Small intestine (tissue), 7 donors: ENCODE measurements at regions not wholly inside any gene's neighbourhood (a gene's known extent, or its start where the extent isn't known, plus 50 kb on each side); places are given as distances from the start of the nearest gene placed in this dataset.

ENCODE experiments used
- DNase-seq, 2 donors: peaks; one replicate each; pipeline versions ENCODE4 v3.0.0 to v3.0.0-alpha.2; 2013
- FAIRE-seq: peaks from 2 replicates; lab custom pipeline; 2012; peaks lifted over from hg19 to GRCh38; lab: Jason Lieb, UNC
- H3K27ac ChIP-seq, 3 donors: one replicate each; pipeline ENCODE4 v1.5.1; 2013; ENCODE audit warnings: low read length in 2 of 3, mild to moderate bottlenecking in 2 of 3, control low read depth in 1 of 3, inconsistent platforms in 1 of 3, low read depth in 1 of 3, moderate library complexity in 1 of 3
- H3K27me3 ChIP-seq, 3 donors: one replicate each; pipeline ENCODE4 v1.6.1; 2013; ENCODE audit warnings: low read length in 3 of 3, inconsistent platforms in 1 of 3; ENCODE audit not compliant: control insufficient read depth in 3 of 3, insufficient read depth in 3 of 3
- H3K36me3 ChIP-seq, 3 donors: one replicate each; pipeline ENCODE4 v1.6.1; 2013; ENCODE audit warnings: low read length in 3 of 3, inconsistent platforms in 1 of 3, low read depth in 1 of 3, mild to moderate bottlenecking in 1 of 3, moderate library complexity in 1 of 3; ENCODE audit not compliant: control insufficient read depth in 3 of 3, insufficient read depth in 2 of 3
- H3K4me1 ChIP-seq, 3 donors: one replicate each; pipeline ENCODE4 v1.6.1; 2013; ENCODE audit warnings: low read length in 2 of 3, inconsistent platforms in 1 of 3, low read depth in 1 of 3, mild to moderate bottlenecking in 1 of 3, moderate library complexity in 1 of 3; ENCODE audit not compliant: control insufficient read depth in 3 of 3, insufficient read depth in 2 of 3
- H3K4me3 ChIP-seq, 3 donors: one replicate each; pipeline ENCODE4 v1.5.1; 2013; ENCODE audit warnings: low read length in 3 of 3, control low read depth in 1 of 3, inconsistent platforms in 1 of 3, low read depth in 1 of 3, mild to moderate bottlenecking in 1 of 3, moderate library complexity in 1 of 3
- H3K9me3 ChIP-seq, 2 donors: one replicate each; pipeline ENCODE4 v1.6.1; 2013; ENCODE audit warnings: low read depth in 1 of 2, low read length in 1 of 2; ENCODE audit not compliant: control insufficient read depth in 2 of 2, insufficient read depth in 1 of 2
- WGBS, 3 donors: extraction: QIAGEN DNeasy Blood & Tissue Kit; methylation state at CpG; one replicate each; pipeline ENCODE4 v1.1.7; 2013; 5-methylcytosine and 5-hydroxymethylcytosine counted together
- donor health status: healthy with polysubstance abuse.
- donor health status: control.
- donor health status: control.
- donor health status: Bipolar disorder and iron deficiency.
- donor health status: healthy.

DNA sequence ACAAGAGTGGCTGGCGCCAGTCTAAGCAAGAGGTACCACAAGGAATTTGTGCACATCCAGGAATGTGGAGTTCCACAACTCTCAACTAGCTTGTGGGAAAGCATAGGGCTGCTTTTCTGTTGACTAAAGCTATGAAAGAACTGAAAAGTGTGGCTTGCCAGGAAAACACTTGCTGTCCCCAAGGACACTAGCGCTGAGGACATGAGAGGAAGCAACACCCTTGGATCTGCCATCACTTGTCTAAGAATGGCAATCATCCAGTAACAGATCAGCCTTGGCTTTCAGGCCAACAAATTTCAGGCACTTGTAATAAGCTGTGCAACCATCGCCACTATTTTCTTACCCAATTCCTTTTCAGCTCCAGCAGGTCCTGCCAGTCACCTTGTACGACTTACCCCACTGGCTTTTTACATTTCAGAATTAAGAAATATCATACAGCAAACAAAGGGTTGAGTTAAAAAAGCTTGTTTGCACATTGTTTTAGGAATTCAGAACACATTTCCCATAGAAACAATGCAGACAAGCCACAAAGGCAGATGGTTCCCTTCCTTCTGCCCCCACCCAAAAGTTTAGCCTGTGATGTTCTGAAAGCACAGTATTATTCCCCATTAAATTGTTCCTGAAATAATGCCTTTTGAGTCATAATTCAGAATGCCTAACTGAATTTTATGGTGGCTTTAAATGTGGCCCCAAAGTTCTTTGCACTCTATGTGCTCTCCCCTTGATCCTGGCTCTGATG is 57.9 kb upstream of the SSTR4 start:
- no peak for DNase-seq
- 60 to 74% (median 69%) methylated on average over 4 of the region's 4 CpGs for WGBS, 3 donors

DNA sequence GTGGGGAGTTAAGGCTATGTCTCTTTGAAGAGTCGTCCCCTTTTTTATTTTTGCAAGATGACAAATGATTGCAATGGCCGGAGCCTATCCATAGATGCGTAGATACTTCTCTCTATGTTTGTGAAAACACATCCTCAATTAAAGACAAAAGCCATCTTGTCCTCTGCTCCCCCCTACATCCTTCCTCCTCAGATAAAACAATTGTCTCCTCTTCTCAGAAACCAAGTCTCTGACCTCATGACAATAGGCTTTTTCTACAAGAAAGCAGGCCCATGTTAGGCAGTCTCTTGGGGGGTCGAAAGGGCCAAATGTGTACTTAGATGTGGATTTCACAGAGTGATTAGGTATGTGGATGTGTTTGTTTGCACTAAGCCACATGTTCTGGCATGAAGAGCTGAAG is 51.1 kb upstream of the SSTR4 start:
- H3K4me3 ChIP-seq = no peak overlapping the region
- H3K9me3 ChIP-seq = no peaks in the 10 kb centered on the region
- 55 to 77% (median 64%) methylated on average over 4 of the region's 4 CpGs for WGBS, 3 donors
- DNase-seq (no peak), FAIRE-seq (no peak)
- H3K27me3 ChIP-seq = no peaks in the 10 kb centered on the region
- H3K36me3 ChIP-seq = no peaks in the 10 kb centered on the region
- no peaks in the 10 kb centered on the region for H3K4me1 ChIP-seq
- no peak overlapping the region for H3K27ac ChIP-seq

More for the DNA sequence above, 57.9 kb upstream of the SSTR4 start:
- Histone ChIP-seq H3K27ac (no peak overlapping the region), H3K4me1 (no peaks in the 10 kb centered on the region), H3K4me3 (no peak overlapping the region), H3K27me3 (no peaks in the 10 kb centered on the region), H3K36me3 (no peaks in the 10 kb centered on the region), H3K9me3 (no peaks in the 10 kb centered on the region)
- FAIRE-seq = no peak

DNA sequence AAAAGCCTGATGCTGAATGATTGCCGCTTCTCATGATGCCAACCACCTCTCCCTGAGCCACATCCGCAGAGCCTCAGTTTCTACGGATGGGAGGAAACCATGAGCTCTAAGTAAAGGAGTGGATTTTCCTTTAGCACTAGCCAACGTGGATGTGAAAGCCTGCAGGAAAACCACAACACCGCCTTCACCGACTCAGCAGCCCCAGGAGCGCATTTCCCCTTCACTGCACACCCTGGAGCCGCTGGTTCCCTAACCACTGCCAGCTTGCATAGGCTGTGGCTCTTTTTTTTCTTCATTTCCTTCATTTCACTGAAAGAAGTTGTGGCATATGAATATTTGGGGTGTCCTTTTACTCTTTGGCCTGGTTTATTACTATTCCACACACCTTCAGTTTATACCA is 50.5 kb upstream of the SSTR4 start:
- no peaks in the 10 kb centered on the region for H3K4me1 ChIP-seq
- no peaks in the 10 kb centered on the region for H3K36me3 ChIP-seq
- H3K27ac ChIP-seq = no peak overlapping the region
- no peaks in the 10 kb centered on the region for H3K9me3 ChIP-seq
- WGBS, 3 donors = 52 to 71% (median 63%) methylated on average over 8 of the region's 8 CpGs
- no peaks in the 10 kb centered on the region for H3K27me3 ChIP-seq
- H3K4me3 ChIP-seq = no peak overlapping the region
- DNase-seq = no peak
- FAIRE-seq = no peak

DNA sequence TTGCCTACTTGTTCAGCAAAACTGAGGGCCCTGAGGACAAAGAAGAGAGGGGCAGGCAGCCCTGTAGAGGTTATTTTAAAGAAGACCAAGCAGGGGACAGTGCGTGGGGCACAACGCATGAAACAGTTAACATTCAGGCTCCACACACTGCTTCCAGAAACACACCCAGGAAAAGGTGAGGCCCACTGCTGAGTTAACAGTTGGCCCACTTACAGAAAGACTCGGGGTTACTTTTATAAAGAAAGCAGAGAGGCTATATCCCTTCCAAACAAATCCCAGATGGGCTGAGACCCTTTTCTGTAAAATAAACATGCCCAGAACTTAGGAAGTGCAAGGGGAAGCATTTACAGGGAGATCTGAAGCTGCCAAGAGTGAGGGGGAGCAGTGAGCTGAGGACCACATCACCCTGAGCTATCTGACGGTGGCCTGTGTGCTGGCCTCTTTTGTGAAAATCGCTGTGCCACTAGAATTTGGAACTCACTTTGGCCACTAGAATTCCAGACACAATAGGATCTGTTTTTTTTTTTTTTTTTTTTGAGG is 49.8 kb upstream of the SSTR4 start:
- WGBS, 3 donors = 67 to 78% (median 75%) methylated on average over 5 of the region's 5 CpGs
- H3K27me3 ChIP-seq = no peaks in the 10 kb centered on the region
- no peaks in the 10 kb centered on the region for H3K36me3 ChIP-seq
- no peak overlapping the region for H3K27ac ChIP-seq
- H3K9me3 ChIP-seq = no peaks in the 10 kb centered on the region
- no peaks in the 10 kb centered on the region for H3K4me1 ChIP-seq
- FAIRE-seq = no peak
- H3K4me3 ChIP-seq = no peak overlapping the region
- no peak for DNase-seq
